GM12874 (cell line): ENCODE measurements at regions not wholly inside any gene's neighbourhood (a gene's known extent, or its start where the extent isn't known, plus 50 kb on each side); places are given as distances from the start of the nearest gene placed in this dataset.

ENCODE experiments used
- CTCF ChIP-seq: IDR thresholded peaks from 2 replicates; pipeline ENCODE4 v1.5.1; 2011; ENCODE audit warnings: low read depth, mild to moderate bottlenecking, control low read depth, low read length, moderate library complexity; ENCODE audit not compliant: insufficient read depth

- no peak for TF ChIP-seq CTCF
Observed at GRCh38 chr18:42657551-42657950, 457.9 kb downstream of the RIT2 start.

- TF ChIP-seq CTCF = no peak
Observed at GRCh38 chr18:42658171-42658570, 457.3 kb downstream of the RIT2 start.

- TF ChIP-seq CTCF = no peak
Observed at GRCh38 chr18:42659187-42659586, 456.3 kb downstream of the RIT2 start.

- no peak for TF ChIP-seq CTCF
Observed at GRCh38 chr18:42670860-42671259, 444.6 kb downstream of the RIT2 start.

- no peak for TF ChIP-seq CTCF
Observed at GRCh38 chr18:42675810-42676209, 439.7 kb downstream of the RIT2 start.

GRCh38 chr18:42683094-42683493 is 432.4 kb downstream of the RIT2 start:
- no peak for TF ChIP-seq CTCF

GRCh38 chr18:42689310-42689709 is 426.2 kb downstream of the RIT2 start:
- no peak for TF ChIP-seq CTCF
